CD4-positive, alpha-beta memory T cell (primary cell): ENCODE measurements at regions not wholly inside any gene's neighbourhood (a gene's known extent, or its start where the extent isn't known, plus 50 kb on each side); places are given as distances from the start of the nearest gene placed in this dataset.

Experiments
- CTCF ChIA-PET: fragments of 350-600 bp; sonication (Branson Sonifier 250); formaldehyde crosslinking; loops from one replicate; lab custom pipeline; 2021; ENCODE audit warnings: inconsistent platforms; ENCODE audit not compliant: partially characterized antibody; lab: Charles Lee
- POLR2A ChIA-PET: fragments of 350-600 bp; sonication (Branson Sonifier 250); formaldehyde crosslinking; loops from one replicate; lab custom pipeline; 2021; ENCODE audit not compliant: partially characterized antibody; lab: Charles Lee
- DNase-seq, 5 donors: peaks; one replicate each; pipeline versions ENCODE4 v3.0.0 to v3.0.0-alpha.2; 2020 to 2022; ENCODE audit warnings: mixed read lengths in 1 of 5
- H3K27ac ChIP-seq: one replicate; pipeline ENCODE4 v1.7.0; 2013; ENCODE audit warnings: low read depth, low read length
- H3K27me3 ChIP-seq: 2 replicates; pipeline ENCODE4 v1.7.0; 2013; ENCODE audit warnings: mild to moderate bottlenecking, low read length, moderate library complexity; ENCODE audit not compliant: insufficient read depth
- H3K36me3 ChIP-seq: 2 replicates; pipeline ENCODE4 v1.7.0; 2013; ENCODE audit warnings: mild to moderate bottlenecking, low read length, moderate library complexity; ENCODE audit not compliant: insufficient read depth
- H3K4me1 ChIP-seq: 2 replicates; pipeline ENCODE4 v1.7.0; 2013; ENCODE audit warnings: mild to moderate bottlenecking, low read length, moderate library complexity; ENCODE audit not compliant: insufficient read depth
- H3K4me3 ChIP-seq, 2 donors: one replicate each; pipeline ENCODE4 v1.7.0; 2013; ENCODE audit warnings: low read length in 2 of 2, mild to moderate bottlenecking in 1 of 2
- H3K9me3 ChIP-seq, 2 donors: one replicate each; pipeline ENCODE4 v1.7.0; 2013; ENCODE audit warnings: low read length in 2 of 2, control low read depth in 1 of 2; ENCODE audit not compliant: control insufficient read depth in 1 of 2
- H3K27ac Mint-ChIP-seq, 7 donors: one replicate each; pipeline ENCODE4 v1.8.0; 2020 to 2021; ENCODE audit warnings: mixed read lengths in 7 of 7, mild to moderate bottlenecking in 6 of 7, inconsistent platforms in 3 of 7, moderate library complexity in 3 of 7
- H3K27me3 Mint-ChIP-seq, 2 donors: one replicate each; pipeline ENCODE4 v1.8.0; 2020 to 2021; ENCODE audit warnings: mixed read lengths in 2 of 2
- H3K36me3 Mint-ChIP-seq, 2 donors: one replicate each; pipeline ENCODE4 v1.8.0; 2020 to 2021; ENCODE audit warnings: mixed read lengths in 2 of 2, inconsistent platforms in 1 of 2, mild to moderate bottlenecking in 1 of 2
- H3K4me1 Mint-ChIP-seq, 4 donors: one replicate each; pipeline ENCODE4 v1.8.0; 2020 to 2021; ENCODE audit warnings: mixed read lengths in 4 of 4, mild to moderate bottlenecking in 1 of 4
- H3K4me3 Mint-ChIP-seq, 8 donors: one replicate each; pipeline ENCODE4 v1.8.0; 2020 to 2021; ENCODE audit warnings: mixed read lengths in 8 of 8, mild to moderate bottlenecking in 7 of 8, moderate library complexity in 6 of 8, inconsistent platforms in 3 of 8
- H3K9me3 Mint-ChIP-seq, 8 donors: one replicate each; pipeline ENCODE4 v1.8.0; 2020 to 2021; ENCODE audit warnings: mixed read lengths in 8 of 8, mild to moderate bottlenecking in 5 of 8, inconsistent platforms in 3 of 8, moderate library complexity in 1 of 8
- intact Hi-C: fragments of 100-400 bp; cut with micrococcal nuclease; formaldehyde crosslinking; loops from one replicate; pipeline ENCODE4 v1.15.1; 2023

GRCh38 chr3:176941689-176942088, 255.6 kb downstream of the TBL1XR1 start:
- H3K36me3 Mint-ChIP-seq, result no peaks in the 10 kb centered on the region

GRCh38 chr3:176939022-176939817, 258.1 kb downstream of the TBL1XR1 start:
- ChIA-PET CTCF (interaction anchor here (0.6 to 2.6 kb wide), 8 partner anchors 9 to 1446 kb away, joined by 3 to 36 read pairs (median 5); no protein-coding TSS in a partner anchor), POLR2A (no interaction called here)
- intact Hi-C loops, result loop anchor here (1.0 kb wide), 1 partner anchor 67 kb away; no protein-coding TSS in a partner anchor
- H3K4me3 ChIP-seq, result no peak overlapping the region
- no peaks in the 10 kb centered on the region for H3K9me3 ChIP-seq
- peaks cover 0 to 4% (median 0%) of the 10 kb centered on the region in 8 donors for H3K9me3 Mint-ChIP-seq
- H3K27me3 Mint-ChIP-seq, result peaks cover 9 to 10% of the 10 kb centered on the region in 2 donors
- no peak overlapping the region for H3K27ac ChIP-seq
- H3K36me3 ChIP-seq, result no peaks in the 10 kb centered on the region
- no peaks in the 10 kb centered on the region for H3K27me3 ChIP-seq
- H3K4me1 ChIP-seq, result no peaks in the 10 kb centered on the region
- peak; percentile 34 to 53 (median 44) for DNase-seq
- no peaks in the 10 kb centered on the region for H3K36me3 Mint-ChIP-seq
- H3K27ac Mint-ChIP-seq, result no peak overlapping the region
- H3K4me1 Mint-ChIP-seq, result no peaks in the 10 kb centered on the region
- H3K4me3 Mint-ChIP-seq, result no peak overlapping the region

More at GRCh38 chr3:176941689-176942088, 255.6 kb downstream of the TBL1XR1 start:
- CTCF ChIA-PET, result interaction anchor here (1.5 kb wide), 1 partner anchor 70 kb away, joined by 9 read pairs; no protein-coding TSS in a partner anchor
- H3K4me1 ChIP-seq, result no peaks in the 10 kb centered on the region
- H3K9me3 ChIP-seq, result no peaks in the 10 kb centered on the region
- Mint-ChIP-seq H3K4me3 (no peak overlapping the region), H3K4me1 (no peaks in the 10 kb centered on the region), H3K27ac (no peak overlapping the region), H3K9me3 (no peaks in the 10 kb centered on the region), H3K27me3 (peaks cover 2 to 5% of the 10 kb centered on the region in 2 donors)
- no peaks in the 10 kb centered on the region for H3K36me3 ChIP-seq
- H3K4me3 ChIP-seq, result no peak overlapping the region
- H3K27me3 ChIP-seq, result no peaks in the 10 kb centered on the region
- POLR2A ChIA-PET, result no interaction called here
- no peak for DNase-seq
- intact Hi-C loops, result no loop called here
- no peak overlapping the region for H3K27ac ChIP-seq

- no peak for DNase-seq
- intact Hi-C loops, result no loop called here
- Mint-ChIP-seq H3K9me3 (peaks cover 0 to 4% (median 0%) of the 10 kb centered on the region in 8 donors), H3K4me1 (no peaks in the 10 kb centered on the region), H3K27ac (no peak overlapping the region), H3K36me3 (no peaks in the 10 kb centered on the region), H3K4me3 (no peak overlapping the region), H3K27me3 (peaks cover 9 to 17% of the 10 kb centered on the region in 2 donors)
- H3K4me3 ChIP-seq, result no peak overlapping the region
- no peaks in the 10 kb centered on the region for H3K27me3 ChIP-seq
- CTCF ChIA-PET, result interaction anchor here (0.7 to 2.6 kb wide), 7 partner anchors 8 to 1447 kb away, joined by 3 to 36 read pairs (median 6); no protein-coding TSS in a partner anchor
- H3K9me3 ChIP-seq, result no peaks in the 10 kb centered on the region
- no peaks in the 10 kb centered on the region for H3K4me1 ChIP-seq
- POLR2A ChIA-PET, result no interaction called here
- H3K36me3 ChIP-seq, result no peaks in the 10 kb centered on the region
- no peak overlapping the region for H3K27ac ChIP-seq
Observed at GRCh38 chr3:176937994-176938393, 259.3 kb downstream of the TBL1XR1 start.

GRCh38 chr3:176937541-176937940, 259.7 kb downstream of the TBL1XR1 start:
- DNase-seq, result no peak
- CTCF ChIA-PET, result interaction anchor here (0.7 to 2.6 kb wide), 6 partner anchors 8 to 64 kb away, joined by 3 to 36 read pairs (median 5); no protein-coding TSS in a partner anchor

GRCh38 chr3:176935194-176935888, 261.9 kb downstream of the TBL1XR1 start:
- no peak overlapping the region for H3K4me3 ChIP-seq
- Mint-ChIP-seq H3K4me1 (no peaks in the 10 kb centered on the region), H3K27me3 (peaks cover 7 to 15% of the 10 kb centered on the region in 2 donors), H3K27ac (no peak overlapping the region), H3K4me3 (no peak overlapping the region), H3K9me3 (peaks cover 0 to 4% (median 0%) of the 10 kb centered on the region in 8 donors), H3K36me3 (no peaks in the 10 kb centered on the region)
- H3K4me1 ChIP-seq, result no peaks in the 10 kb centered on the region
- no peak for DNase-seq
- H3K27ac ChIP-seq, result no peak overlapping the region
- POLR2A ChIA-PET, result no interaction called here
- CTCF ChIA-PET, result interaction anchor here (1.3 kb wide), 1 partner anchor 64 kb away, joined by 4 read pairs; no protein-coding TSS in a partner anchor
- intact Hi-C loops, result no loop called here
- no peaks in the 10 kb centered on the region for H3K9me3 ChIP-seq
- no peaks in the 10 kb centered on the region for H3K27me3 ChIP-seq
- no peaks in the 10 kb centered on the region for H3K36me3 ChIP-seq

More at GRCh38 chr3:176937541-176937940, 259.7 kb downstream of the TBL1XR1 start:
- Histone ChIP-seq H3K9me3 (no peaks in the 10 kb centered on the region), H3K27ac (no peak overlapping the region), H3K36me3 (no peaks in the 10 kb centered on the region), H3K4me1 (no peaks in the 10 kb centered on the region), H3K27me3 (no peaks in the 10 kb centered on the region), H3K4me3 (no peak overlapping the region)
- intact Hi-C loops, result no loop called here
- H3K4me3 Mint-ChIP-seq, result no peak overlapping the region
- POLR2A ChIA-PET, result no interaction called here
- H3K27me3 Mint-ChIP-seq, result peaks cover 9 to 17% of the 10 kb centered on the region in 2 donors
- H3K4me1 Mint-ChIP-seq, result no peaks in the 10 kb centered on the region
- H3K9me3 Mint-ChIP-seq, result peaks cover 0 to 4% (median 0%) of the 10 kb centered on the region in 8 donors
- H3K36me3 Mint-ChIP-seq, result no peaks in the 10 kb centered on the region
- no peak overlapping the region for H3K27ac Mint-ChIP-seq

- H3K9me3 Mint-ChIP-seq, result peaks cover 0 to 4% (median 0%) of the 10 kb centered on the region in 8 donors
- intact Hi-C loops, result no loop called here
- H3K4me1 ChIP-seq, result no peaks in the 10 kb centered on the region
- H3K36me3 Mint-ChIP-seq, result no peaks in the 10 kb centered on the region
- H3K36me3 ChIP-seq, result no peaks in the 10 kb centered on the region
- H3K4me1 Mint-ChIP-seq, result no peaks in the 10 kb centered on the region
- POLR2A ChIA-PET, result no interaction called here
- no peaks in the 10 kb centered on the region for H3K27me3 ChIP-seq
- H3K27me3 Mint-ChIP-seq, result peaks cover 7 to 14% of the 10 kb centered on the region in 2 donors
- H3K27ac Mint-ChIP-seq, result no peak overlapping the region
- DNase-seq, result no peak
- no peak overlapping the region for H3K27ac ChIP-seq
- no peak overlapping the region for H3K4me3 ChIP-seq
- no peaks in the 10 kb centered on the region for H3K9me3 ChIP-seq
- no peak overlapping the region for H3K4me3 Mint-ChIP-seq
- CTCF ChIA-PET, result no interaction called here
Observed at GRCh38 chr3:176934698-176935097, 262.6 kb downstream of the TBL1XR1 start.

- ChIA-PET POLR2A (no interaction called here), CTCF (no interaction called here)
- no peaks in the 10 kb centered on the region for H3K9me3 ChIP-seq
- no peak for DNase-seq
- intact Hi-C loops, result no loop called here
- H3K9me3 Mint-ChIP-seq, result peaks cover 0 to 4% (median 0%) of the 10 kb centered on the region in 8 donors
- no peaks in the 10 kb centered on the region for H3K36me3 ChIP-seq
- no peak overlapping the region for H3K4me3 ChIP-seq
- H3K36me3 Mint-ChIP-seq, result no peaks in the 10 kb centered on the region
- H3K27ac ChIP-seq, result no peak overlapping the region
- no peaks in the 10 kb centered on the region for H3K27me3 ChIP-seq
- H3K4me1 Mint-ChIP-seq, result no peaks in the 10 kb centered on the region
- H3K27ac Mint-ChIP-seq, result no peak overlapping the region
- no peaks in the 10 kb centered on the region for H3K4me1 ChIP-seq
- no peak overlapping the region for H3K4me3 Mint-ChIP-seq
- peaks cover 10 to 18% of the 10 kb centered on the region in 2 donors for H3K27me3 Mint-ChIP-seq
Observed at GRCh38 chr3:176933704-176934103, 263.6 kb downstream of the TBL1XR1 start.
